ENCODE measurements at regions not wholly inside any gene's neighbourhood (a gene's known extent, or its start where the extent isn't known, plus 50 kb on each side); places are given as distances from the start of the nearest gene placed in this dataset.

- DNase-seq (ENCODE audit: low spot score): no peak
- WGBS: 68% methylated on average over 1 of the region's 1 CpG
- no peaks in the 10 kb centered on the region for H3K27me3 ChIP-seq (ENCODE audit: control insufficient read depth in 4 of 4, insufficient read depth in 4 of 4, low read length in 3 of 4)
- TF ChIP-seq TAF1 (conservative IDR thresholded peaks at IDR 0.05) (no peak), FOXA1 (IDR thresholded peaks at IDR 0.05) (no peak), JUND (IDR thresholded peaks at IDR 0.05) (no peak), HNF4A (conservative IDR thresholded peaks at IDR 0.05) (no peak), YY1 (IDR thresholded peaks at IDR 0.05) (no peak), REST (IDR thresholded peaks at IDR 0.05) (no peak), ATF3 (IDR thresholded peaks at IDR 0.05) (no peak), GABPA (IDR thresholded peaks at IDR 0.05 in 1 of 2, conservative IDR thresholded peaks at IDR 0.05 in 1 of 2) (no peak), RAD21 (IDR thresholded peaks at IDR 0.05) (no peak), SP1 (IDR thresholded peaks at IDR 0.05) (no peak), ZBTB33 (IDR thresholded peaks at IDR 0.05) (no peak), FOXA2 (IDR thresholded peaks at IDR 0.05) (no peak), MAX (IDR thresholded peaks at IDR 0.05) (no peak), NR2F2 (IDR thresholded peaks at IDR 0.05) (no peak)
- no peaks in the 10 kb centered on the region for H3K36me3 ChIP-seq (ENCODE audit: control insufficient read depth in 4 of 4, insufficient read depth in 3 of 4, low read depth in 1 of 4, low read length in 3 of 4)
- peaks cover 0 to 2% (median 0%) of the 10 kb centered on the region in 4 donors for H3K9me3 ChIP-seq (ENCODE audit: control insufficient read depth in 4 of 4, low read length in 3 of 4)
- H3K4me1 ChIP-seq (ENCODE audit: control insufficient read depth in 4 of 4, insufficient read depth in 4 of 4, low read length in 3 of 4): no peaks in the 10 kb centered on the region
- no peak overlapping the region for H3K9ac ChIP-seq (ENCODE audit: low read depth in 1 of 2, low read length in 2 of 2)
- no peak overlapping the region for H3K4me3 ChIP-seq (ENCODE audit: low read depth in 1 of 3, low read length in 3 of 3)
- no peak overlapping the region for H3K27ac ChIP-seq (ENCODE audit: low read depth in 1 of 2, low read length in 2 of 2)
Observed at GRCh38 chr4:144902614-144903013, 195.4 kb downstream of the ANAPC10 start.

- no peaks in the 10 kb centered on the region for H3K4me1 ChIP-seq (ENCODE audit: control insufficient read depth in 4 of 4, insufficient read depth in 4 of 4, low read length in 3 of 4)
- TF ChIP-seq HNF4G (IDR thresholded peaks at IDR 0.05): no peak
- TF ChIP-seq RXRA (IDR thresholded peaks at IDR 0.05): no peak
- TF ChIP-seq ZBTB33 (IDR thresholded peaks at IDR 0.05): no peak
- no peak for TF ChIP-seq MAX (IDR thresholded peaks at IDR 0.05)
- H3K9ac ChIP-seq (ENCODE audit: low read depth in 1 of 2, low read length in 2 of 2): no peak overlapping the region
- WGBS: 64% methylated on average over 3 of the region's 3 CpGs
- H3K36me3 ChIP-seq (ENCODE audit: control insufficient read depth in 4 of 4, insufficient read depth in 3 of 4, low read depth in 1 of 4, low read length in 3 of 4): no peaks in the 10 kb centered on the region
- H3K9me3 ChIP-seq (ENCODE audit: control insufficient read depth in 4 of 4, low read length in 3 of 4): peaks cover 0 to 2% (median 0%) of the 10 kb centered on the region in 4 donors
- no peaks in the 10 kb centered on the region for H3K27me3 ChIP-seq (ENCODE audit: control insufficient read depth in 4 of 4, insufficient read depth in 4 of 4, low read length in 3 of 4)
- H3K27ac ChIP-seq (ENCODE audit: low read depth in 1 of 2, low read length in 2 of 2): no peak overlapping the region
- DNase-seq (ENCODE audit: low spot score): no peak
- H3K4me3 ChIP-seq (ENCODE audit: low read depth in 1 of 3, low read length in 3 of 3): no peak overlapping the region
Observed at GRCh38 chr4:144903953-144904711, 193.9 kb downstream of the ANAPC10 start.

Data from liver (tissue), 7 donors.